ENCODE measurements at regions not wholly inside any gene's neighbourhood (a gene's known extent, or its start where the extent isn't known, plus 50 kb on each side); places are given as distances from the start of the nearest gene placed in this dataset.

GRCh38 chr4:133544097-133544496, 395.0 kb downstream of the PCDH10 start:
- no TSS peak for BruUV-seq (replicated peaks)
- H3K4me1 ChIP-seq (ENCODE audit: control insufficient read depth, extremely low read depth, insufficient read depth, low read length), result no peaks in the 10 kb centered on the region
- no peak overlapping the region for H3K4me2 ChIP-seq (ENCODE audit: insufficient read depth, low read length)
- H3K36me3 ChIP-seq (ENCODE audit: control insufficient read depth in 2 of 2, extremely low read depth in 1 of 2, insufficient read depth in 2 of 2, low read length in 2 of 2), result no peaks in the 10 kb centered on the region
- CTCF ChIA-PET, result interaction anchor here (1.2 kb wide), 1 partner anchor 18 kb away, joined by 3 read pairs; no protein-coding TSS in a partner anchor
- TF ChIP-seq POLR2A (IDR thresholded peaks at IDR 0.05; ENCODE audit: low read depth, low read length) (no peak), MAX (IDR thresholded peaks at IDR 0.05; ENCODE audit: insufficient read depth, insufficient read length) (no peak), EZH2 (IDR thresholded peaks at IDR 0.05; ENCODE audit: borderline replicate concordance, low read depth, low read length, severe bottlenecking) (no peak), GATA2 (IDR thresholded peaks at IDR 0.05; ENCODE audit: insufficient read depth, insufficient read length, low read depth, low read length) (no peak), FOS (IDR thresholded peaks at IDR 0.05; ENCODE audit: borderline replicate concordance, insufficient read depth, low read length) (no peak), CTCF (IDR thresholded peaks at IDR 0.05; ENCODE audit: extremely low read depth in 1 of 2, insufficient read depth in 1 of 2, low read depth in 1 of 2, low read length in 2 of 2) (no peak), JUN (IDR thresholded peaks at IDR 0.05; ENCODE audit: borderline replicate concordance, insufficient read depth, insufficient read length, low read depth) (no peak), MYC (IDR thresholded peaks at IDR 0.05; ENCODE audit: low read depth, low read length) (no peak), POLR2AphosphoS5 (IDR thresholded peaks at IDR 0.05; ENCODE audit: insufficient read depth, low read depth, low read length) (no peak)
- H3K27me3 ChIP-seq (ENCODE audit: control insufficient read depth in 2 of 2, insufficient read depth in 2 of 2, low read length in 2 of 2), result no peaks in the 10 kb centered on the region
- no peak overlapping the region for H3K4me3 ChIP-seq (replicated peaks in 1 of 3; ENCODE audit: insufficient read depth in 1 of 3, low read depth in 1 of 3, low read length in 3 of 3)
- H3K79me2 ChIP-seq (ENCODE audit: control insufficient read depth, insufficient read depth, low read length), result no peaks in the 10 kb centered on the region
- FAIRE-seq, result no peak
- H3K9me1 ChIP-seq (replicated peaks; ENCODE audit: control insufficient read depth, extremely low read depth, insufficient read depth, low read length), result no peaks in the 10 kb centered on the region
- H3K27ac ChIP-seq (ENCODE audit: insufficient read depth, low read depth, low read length), result no peak overlapping the region
- no peaks in the 10 kb centered on the region for H4K20me1 ChIP-seq (replicated peaks; ENCODE audit: control insufficient read depth, extremely low read depth, insufficient read depth, low read length)
- intact Hi-C loops (cut with micrococcal nuclease), result no loop called here
- dilution Hi-C loops (cut with MboI; ENCODE audit: extremely low pct_ligation_motif_present, low sequenced_read_pairs), result no loop called here
- no peak overlapping the region for H2AFZ ChIP-seq (ENCODE audit: low read depth, low read length)
- POLR2A ChIA-PET, result no interaction called here
- no peak for DNase-seq (ENCODE audit: low read depth, low spot score)
- no peak overlapping the region for H3K9ac ChIP-seq (replicated peaks; ENCODE audit: extremely low read depth, insufficient read depth, low read length)
- H3K9me3 ChIP-seq (replicated peaks; ENCODE audit: control insufficient read depth, insufficient read depth, low read length), result no peaks in the 10 kb centered on the region
